OCI-LY1 (cell line): ENCODE measurements at regions not wholly inside any gene's neighbourhood (a gene's known extent, or its start where the extent isn't known, plus 50 kb on each side); places are given as distances from the start of the nearest gene placed in this dataset.

Source experiments
- H2AFZ ChIP-seq: fragments of 200-600 bp; sonication (generic), shearing (Covaris generic); 2 replicates; pipeline ENCODE4 v1.6.0; 2014; ENCODE audit warnings: antibody characterized with exemption, mild to moderate bottlenecking, low read length
- H3F3A ChIP-seq: fragments of 200-600 bp; sonication (generic), shearing (Covaris generic); 2 replicates; pipeline ENCODE4 v1.6.0; 2014; ENCODE audit warnings: mild to moderate bottlenecking, antibody characterized with exemption, low read length, moderate library complexity; ENCODE audit not compliant: insufficient read depth
- H3K27ac ChIP-seq: fragments of 200-600 bp; sonication (generic); 2 replicates; pipeline ENCODE4 v1.5.1; 2014; ENCODE audit warnings: low read length, mixed run types, mild to moderate bottlenecking, low read depth; ENCODE audit not compliant: poor library complexity, severe bottlenecking
- H3K27me3 ChIP-seq: fragments of 200-600 bp; sonication (generic); 2 replicates; pipeline ENCODE4 v1.6.0; 2014; ENCODE audit warnings: antibody characterized with exemption, mild to moderate bottlenecking, low read length, moderate library complexity; ENCODE audit not compliant: insufficient read depth
- H3K36me3 ChIP-seq: fragments of 200-600 bp; sonication (generic); 2 replicates; pipeline ENCODE4 v1.6.1; 2014; ENCODE audit warnings: mild to moderate bottlenecking, antibody characterized with exemption, low read length, moderate library complexity, mixed read lengths; ENCODE audit not compliant: insufficient read depth
- H3K4me1 ChIP-seq: fragments of 200-600 bp; sonication (generic); 2 replicates; pipeline ENCODE4 v1.5.1; 2014; ENCODE audit warnings: mild to moderate bottlenecking, low read length, moderate library complexity; ENCODE audit not compliant: insufficient read depth, severe bottlenecking
- H3K4me2 ChIP-seq: fragments of 200-600 bp; sonication (generic), shearing (Covaris generic); 2 replicates; pipeline ENCODE4 v1.6.1; 2014; ENCODE audit warnings: low read length
- H3K4me3 ChIP-seq: fragments of 200-600 bp; sonication (generic); 2 replicates; pipeline ENCODE4 v1.5.1; 2014; ENCODE audit warnings: low read length, low read depth, mild to moderate bottlenecking, mixed read lengths; ENCODE audit not compliant: poor library complexity, severe bottlenecking
- H3K79me2 ChIP-seq: fragments of 200-600 bp; shearing (Covaris generic); 2 replicates; pipeline ENCODE4 v1.6.1; 2016; ENCODE audit warnings: mixed run types, low read length, mixed read lengths; ENCODE audit not compliant: insufficient read depth
- H3K9ac ChIP-seq: fragments of 200-600 bp; sonication (generic), shearing (Covaris generic); 2 replicates; pipeline ENCODE4 v1.6.1; 2014; ENCODE audit warnings: mild to moderate bottlenecking, low read length, mixed read lengths
- H3K9me2 ChIP-seq: fragments of 200-600 bp; sonication (generic), shearing (Covaris generic); 2 replicates; pipeline ENCODE4 v1.6.1; 2014; ENCODE audit warnings: low read depth, mild to moderate bottlenecking, low read length, mixed read lengths
- H3K9me3 ChIP-seq: fragments of 200-600 bp; shearing (Covaris generic); 2 replicates; pipeline ENCODE4 v1.6.1; 2014; ENCODE audit warnings: low read length, mixed read lengths
- H4K20me1 ChIP-seq: fragments of 200-600 bp; sonication (generic), shearing (Covaris generic); 2 replicates; pipeline ENCODE4 v1.6.0; 2016; ENCODE audit warnings: mild to moderate bottlenecking, low read length; ENCODE audit not compliant: insufficient read depth
- EZH2 ChIP-seq: fragments of 200-600 bp; sonication (generic), shearing (Covaris generic); IDR thresholded peaks from 2 replicates; pipeline ENCODE4 v1.8.0; 2017; ENCODE audit warnings: borderline replicate concordance, mixed run types, mild to moderate bottlenecking, antibody characterized with exemption, low read length, moderate library complexity, mixed read lengths
- TF ChIP-seq, protein P1 (sequence below): fragments of 200-600 bp; sonication (generic), shearing (Covaris generic); IDR thresholded peaks from 2 replicates; pipeline ENCODE4 v1.5.1; 2017; ENCODE audit warnings: mild to moderate bottlenecking, antibody characterized with exemption, low read length, moderate library complexity, mixed read lengths

GRCh38 chr10:117468665-117469064, 73.9 kb upstream of the EMX2 start:
- no peaks in the 10 kb centered on the region for H3F3A ChIP-seq
- H3K9ac ChIP-seq: no peak overlapping the region
- H4K20me1 ChIP-seq: no peaks in the 10 kb centered on the region
- no peaks in the 10 kb centered on the region for H3K9me3 ChIP-seq
- H3K27me3 ChIP-seq: 0 out of 2 replicates have a peak, but pooled peaks cover under 1% of the 10 kb centered on the region
- H3K36me3 ChIP-seq: no peaks in the 10 kb centered on the region
- H3K4me3 ChIP-seq: no peak overlapping the region
- no peaks in the 10 kb centered on the region for H3K79me2 ChIP-seq
- no peak overlapping the region for H3K27ac ChIP-seq
- no peaks in the 10 kb centered on the region for H3K4me1 ChIP-seq
- TF ChIP-seq EZH2: no peak
- TF ChIP-seq, protein P1, sequence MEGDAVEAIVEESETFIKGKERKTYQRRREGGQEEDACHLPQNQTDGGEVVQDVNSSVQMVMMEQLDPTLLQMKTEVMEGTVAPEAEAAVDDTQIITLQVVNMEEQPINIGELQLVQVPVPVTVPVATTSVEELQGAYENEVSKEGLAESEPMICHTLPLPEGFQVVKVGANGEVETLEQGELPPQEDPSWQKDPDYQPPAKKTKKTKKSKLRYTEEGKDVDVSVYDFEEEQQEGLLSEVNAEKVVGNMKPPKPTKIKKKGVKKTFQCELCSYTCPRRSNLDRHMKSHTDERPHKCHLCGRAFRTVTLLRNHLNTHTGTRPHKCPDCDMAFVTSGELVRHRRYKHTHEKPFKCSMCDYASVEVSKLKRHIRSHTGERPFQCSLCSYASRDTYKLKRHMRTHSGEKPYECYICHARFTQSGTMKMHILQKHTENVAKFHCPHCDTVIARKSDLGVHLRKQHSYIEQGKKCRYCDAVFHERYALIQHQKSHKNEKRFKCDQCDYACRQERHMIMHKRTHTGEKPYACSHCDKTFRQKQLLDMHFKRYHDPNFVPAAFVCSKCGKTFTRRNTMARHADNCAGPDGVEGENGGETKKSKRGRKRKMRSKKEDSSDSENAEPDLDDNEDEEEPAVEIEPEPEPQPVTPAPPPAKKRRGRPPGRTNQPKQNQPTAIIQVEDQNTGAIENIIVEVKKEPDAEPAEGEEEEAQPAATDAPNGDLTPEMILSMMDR: no peak
- H2AFZ ChIP-seq: no peak overlapping the region
- H3K4me2 ChIP-seq: no peak overlapping the region
- H3K9me2 ChIP-seq: no peaks in the 10 kb centered on the region

DNA sequence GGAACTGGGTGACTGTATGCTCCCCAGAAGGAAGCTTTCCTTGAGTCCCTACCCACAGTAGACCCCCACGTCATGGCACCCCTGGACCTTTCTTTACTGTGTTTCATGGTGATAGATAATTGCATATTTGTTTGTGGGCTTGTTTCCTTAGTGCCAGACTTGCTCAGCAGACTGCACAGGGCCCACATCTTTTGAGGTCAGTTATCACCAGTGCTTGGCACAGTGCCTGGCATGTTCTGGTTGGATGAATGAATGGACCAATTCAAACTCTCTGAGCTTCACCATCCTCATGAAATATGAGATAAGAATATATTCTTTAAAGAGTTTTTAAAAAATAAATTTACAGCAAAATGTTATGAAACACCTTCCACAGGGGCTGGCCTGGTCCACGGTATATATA, 78.4 kb upstream of the EMX2 start:
- Histone ChIP-seq H4K20me1 (no peaks in the 10 kb centered on the region), H3K36me3 (no peaks in the 10 kb centered on the region), H3K27me3 (peaks cover 7% of the 10 kb centered on the region; the same call in 1 of the 2 replicates), H3K4me3 (no peak overlapping the region), H3K27ac (no peak overlapping the region), H3F3A (no peaks in the 10 kb centered on the region), H3K4me1 (no peaks in the 10 kb centered on the region), H3K9ac (no peak overlapping the region), H2AFZ (no peak overlapping the region), H3K9me2 (no peaks in the 10 kb centered on the region), H3K79me2 (no peaks in the 10 kb centered on the region), H3K9me3 (no peaks in the 10 kb centered on the region), H3K4me2 (no peak overlapping the region)
- TF ChIP-seq, protein P1: no peak
- TF ChIP-seq EZH2: no peak

DNA sequence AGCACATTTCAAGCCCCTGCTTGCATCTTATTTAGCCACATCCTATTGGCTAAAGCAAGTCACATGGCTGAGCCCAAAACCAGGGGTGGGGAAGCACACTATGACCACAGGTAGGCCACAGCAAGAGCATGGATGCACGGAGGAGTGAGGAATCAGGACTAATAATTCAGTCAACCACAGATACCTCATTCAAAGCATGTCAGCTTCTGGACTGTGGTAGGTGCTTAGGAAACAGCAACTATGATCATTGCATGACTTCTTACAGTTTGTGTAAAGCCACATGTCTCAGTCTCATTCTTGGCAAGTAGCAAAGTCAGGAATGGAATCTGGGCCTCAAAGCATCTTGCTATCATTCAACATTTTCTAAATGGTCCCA, 79.0 kb upstream of the EMX2 start:
- no peak overlapping the region for H3K9ac ChIP-seq
- H3F3A ChIP-seq: no peaks in the 10 kb centered on the region
- H4K20me1 ChIP-seq: no peaks in the 10 kb centered on the region

More for the DNA sequence above, 79.0 kb upstream of the EMX2 start:
- H3K36me3 ChIP-seq: no peaks in the 10 kb centered on the region
- H3K79me2 ChIP-seq: no peaks in the 10 kb centered on the region
- H3K27ac ChIP-seq: no peak overlapping the region
- no peak overlapping the region for H2AFZ ChIP-seq
- no peaks in the 10 kb centered on the region for H3K4me1 ChIP-seq
- H3K4me3 ChIP-seq: no peak overlapping the region
- peaks cover 7% of the 10 kb centered on the region; the same call in 1 of the 2 replicates for H3K27me3 ChIP-seq
- H3K9me2 ChIP-seq: no peaks in the 10 kb centered on the region
- TF ChIP-seq, protein P1: no peak
- no peak for TF ChIP-seq EZH2
- no peaks in the 10 kb centered on the region for H3K9me3 ChIP-seq
- no peak overlapping the region for H3K4me2 ChIP-seq
